ENCODE measurements at regions not wholly inside any gene's neighbourhood (a gene's known extent, or its start where the extent isn't known, plus 50 kb on each side); places are given as distances from the start of the nearest gene placed in this dataset.

DNA sequence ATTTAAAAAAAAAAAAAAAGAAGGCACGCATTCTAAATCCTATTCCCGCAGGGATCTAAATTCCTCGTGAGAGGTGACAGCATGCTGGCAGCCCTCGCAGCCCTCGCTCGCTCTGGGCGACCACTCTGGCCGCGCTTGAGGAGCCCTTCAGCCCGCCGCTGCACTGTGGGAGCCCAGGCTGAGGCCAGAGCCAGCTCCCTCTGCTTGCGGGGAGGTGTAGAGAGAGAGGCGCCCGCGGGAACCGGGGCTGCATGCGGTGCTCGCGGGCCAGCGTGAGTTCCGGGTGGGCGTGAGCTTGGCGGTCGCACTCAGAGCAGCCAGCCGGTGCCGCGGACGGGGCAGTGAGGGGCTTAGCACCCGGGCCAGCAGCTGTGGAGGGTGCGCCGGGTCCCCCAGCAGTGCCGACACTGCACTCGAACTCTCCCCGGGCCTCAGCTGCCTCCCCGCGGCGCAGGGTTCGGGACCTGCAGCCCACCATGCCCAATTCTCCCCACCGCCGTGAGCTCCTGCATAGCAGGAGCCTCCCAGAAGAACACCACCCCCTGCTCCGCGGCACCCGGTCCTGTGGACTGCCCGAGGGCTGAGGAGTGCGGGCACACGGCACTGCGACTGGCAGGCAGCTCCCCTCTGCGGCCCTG is 553.9 kb downstream of the LMO7 start:
- TF ChIP-seq, protein P1, sequence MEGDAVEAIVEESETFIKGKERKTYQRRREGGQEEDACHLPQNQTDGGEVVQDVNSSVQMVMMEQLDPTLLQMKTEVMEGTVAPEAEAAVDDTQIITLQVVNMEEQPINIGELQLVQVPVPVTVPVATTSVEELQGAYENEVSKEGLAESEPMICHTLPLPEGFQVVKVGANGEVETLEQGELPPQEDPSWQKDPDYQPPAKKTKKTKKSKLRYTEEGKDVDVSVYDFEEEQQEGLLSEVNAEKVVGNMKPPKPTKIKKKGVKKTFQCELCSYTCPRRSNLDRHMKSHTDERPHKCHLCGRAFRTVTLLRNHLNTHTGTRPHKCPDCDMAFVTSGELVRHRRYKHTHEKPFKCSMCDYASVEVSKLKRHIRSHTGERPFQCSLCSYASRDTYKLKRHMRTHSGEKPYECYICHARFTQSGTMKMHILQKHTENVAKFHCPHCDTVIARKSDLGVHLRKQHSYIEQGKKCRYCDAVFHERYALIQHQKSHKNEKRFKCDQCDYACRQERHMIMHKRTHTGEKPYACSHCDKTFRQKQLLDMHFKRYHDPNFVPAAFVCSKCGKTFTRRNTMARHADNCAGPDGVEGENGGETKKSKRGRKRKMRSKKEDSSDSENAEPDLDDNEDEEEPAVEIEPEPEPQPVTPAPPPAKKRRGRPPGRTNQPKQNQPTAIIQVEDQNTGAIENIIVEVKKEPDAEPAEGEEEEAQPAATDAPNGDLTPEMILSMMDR (IDR thresholded peaks at IDR 0.05; ENCODE audit: control insufficient read depth, insufficient read depth, low read depth, low read length, missing control alignments): no peak
- no peak for DNase-seq (ENCODE audit: low read depth)
- H3K4me3 ChIP-seq (ENCODE audit: control insufficient read depth, low read depth, low read length): no peak overlapping the region

DNA sequence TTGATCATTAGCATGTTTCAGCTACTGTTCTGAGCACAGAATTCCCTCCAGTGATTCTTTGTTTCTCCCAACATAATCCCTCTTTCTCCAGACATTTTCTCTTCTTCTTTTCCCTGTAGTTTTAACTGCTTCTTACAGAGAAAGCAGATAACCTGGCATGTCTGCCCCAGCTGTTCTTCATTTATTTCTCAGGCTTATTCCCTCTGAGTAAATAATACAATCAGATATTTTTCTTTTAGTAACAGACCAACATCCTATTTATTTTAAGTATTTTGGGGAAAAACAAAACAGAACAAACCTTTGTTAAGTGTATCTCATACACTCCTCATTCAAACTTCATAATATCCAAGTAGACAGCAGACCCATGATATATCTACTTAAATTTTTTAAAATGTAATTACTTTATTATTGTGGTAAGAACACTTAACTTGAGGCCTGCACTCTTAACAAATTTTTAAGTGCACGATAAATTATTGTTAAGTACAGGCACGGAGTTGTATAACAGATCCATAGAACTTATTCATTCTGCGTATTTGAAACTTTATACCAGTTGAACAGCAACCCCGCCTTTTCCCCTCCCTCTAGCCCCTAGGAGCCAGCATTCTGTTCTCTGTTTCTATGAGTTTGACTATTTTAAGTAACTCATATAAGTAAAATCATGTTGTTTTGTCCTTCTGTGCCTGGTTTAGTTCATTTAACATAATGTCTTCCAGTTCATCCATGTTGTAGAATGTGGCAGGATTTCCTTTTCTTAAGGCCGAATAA is 540.0 kb downstream of the LMO7 start:
- no peak for DNase-seq (ENCODE audit: low read depth)
- no peak overlapping the region for H3K4me3 ChIP-seq (ENCODE audit: control insufficient read depth, low read depth, low read length)
- TF ChIP-seq, protein P1 (IDR thresholded peaks at IDR 0.05; ENCODE audit: control insufficient read depth, insufficient read depth, low read depth, low read length, missing control alignments): no peak

DNA sequence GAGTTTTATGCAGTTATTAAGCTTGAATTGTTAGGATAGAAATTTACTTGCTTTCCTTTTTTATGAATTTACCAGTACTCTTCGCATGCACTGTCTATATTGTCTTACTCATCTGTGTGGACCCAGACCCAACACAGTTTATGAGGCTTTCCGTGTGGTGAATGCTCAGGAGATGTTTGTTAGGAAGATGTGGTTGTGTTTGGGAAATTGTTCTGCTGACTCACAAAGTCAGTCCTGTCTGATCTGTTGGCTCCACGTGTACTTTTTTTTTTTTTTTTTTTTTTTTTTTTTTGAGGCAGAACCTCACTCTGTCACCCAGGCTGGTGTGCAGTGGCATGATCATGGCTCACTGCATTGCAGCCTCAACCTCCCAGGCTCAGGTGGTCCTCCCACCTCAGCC is 532.5 kb downstream of the LMO7 start:
- no peak overlapping the region for H3K4me3 ChIP-seq (ENCODE audit: control insufficient read depth, low read depth, low read length)
- no peak for DNase-seq (ENCODE audit: low read depth)
- TF ChIP-seq, protein P1 (IDR thresholded peaks at IDR 0.05; ENCODE audit: control insufficient read depth, insufficient read depth, low read depth, low read length, missing control alignments): no peak

DNA sequence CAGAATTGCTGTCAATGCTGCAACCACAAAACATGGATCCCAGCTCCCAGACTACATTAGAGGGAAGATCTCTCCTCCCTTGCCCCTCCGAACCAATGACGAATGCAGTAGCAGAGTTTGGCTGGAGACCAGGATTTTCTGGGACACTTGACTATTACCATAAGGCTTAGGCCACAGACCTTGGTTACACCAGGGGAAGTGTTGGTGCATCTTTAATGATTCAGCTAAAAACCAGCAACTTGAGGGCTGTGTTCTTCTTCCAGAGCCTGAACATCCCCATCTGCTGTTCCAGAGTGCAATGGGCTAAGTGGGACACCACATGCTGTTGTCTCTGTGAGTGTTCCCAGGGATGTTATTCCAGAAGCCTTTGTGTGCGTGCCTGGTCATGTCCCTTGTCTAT is 528.2 kb downstream of the LMO7 start:
- no peak for DNase-seq (ENCODE audit: low read depth)
- TF ChIP-seq, protein P1 (IDR thresholded peaks at IDR 0.05; ENCODE audit: control insufficient read depth, insufficient read depth, low read depth, low read length, missing control alignments): no peak
- no peak overlapping the region for H3K4me3 ChIP-seq (ENCODE audit: control insufficient read depth, low read depth, low read length)

DNA sequence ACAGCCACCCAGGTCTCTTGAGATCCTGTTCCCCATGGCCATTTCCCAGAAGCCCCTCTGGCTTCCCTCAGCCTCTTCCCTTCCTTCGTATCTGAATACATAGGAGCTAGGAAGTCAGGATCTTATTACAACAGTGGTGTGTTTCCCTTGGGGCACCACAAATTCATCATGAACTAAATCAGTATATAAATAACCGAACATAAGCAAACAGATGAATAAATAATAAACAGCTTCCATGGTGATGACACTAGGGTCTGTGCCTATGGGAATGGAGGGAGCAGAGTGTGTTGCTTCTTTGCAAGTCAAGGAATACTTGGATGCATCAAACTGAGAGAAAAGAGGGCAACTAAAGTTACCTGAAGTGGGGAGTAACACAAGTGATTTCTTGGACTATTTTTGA is 527.6 kb downstream of the LMO7 start:
- TF ChIP-seq, protein P1 (IDR thresholded peaks at IDR 0.05; ENCODE audit: control insufficient read depth, insufficient read depth, low read depth, low read length, missing control alignments): no peak
- DNase-seq (ENCODE audit: low read depth): no peak
- H3K4me3 ChIP-seq (ENCODE audit: control insufficient read depth, low read depth, low read length): no peak overlapping the region

DNA sequence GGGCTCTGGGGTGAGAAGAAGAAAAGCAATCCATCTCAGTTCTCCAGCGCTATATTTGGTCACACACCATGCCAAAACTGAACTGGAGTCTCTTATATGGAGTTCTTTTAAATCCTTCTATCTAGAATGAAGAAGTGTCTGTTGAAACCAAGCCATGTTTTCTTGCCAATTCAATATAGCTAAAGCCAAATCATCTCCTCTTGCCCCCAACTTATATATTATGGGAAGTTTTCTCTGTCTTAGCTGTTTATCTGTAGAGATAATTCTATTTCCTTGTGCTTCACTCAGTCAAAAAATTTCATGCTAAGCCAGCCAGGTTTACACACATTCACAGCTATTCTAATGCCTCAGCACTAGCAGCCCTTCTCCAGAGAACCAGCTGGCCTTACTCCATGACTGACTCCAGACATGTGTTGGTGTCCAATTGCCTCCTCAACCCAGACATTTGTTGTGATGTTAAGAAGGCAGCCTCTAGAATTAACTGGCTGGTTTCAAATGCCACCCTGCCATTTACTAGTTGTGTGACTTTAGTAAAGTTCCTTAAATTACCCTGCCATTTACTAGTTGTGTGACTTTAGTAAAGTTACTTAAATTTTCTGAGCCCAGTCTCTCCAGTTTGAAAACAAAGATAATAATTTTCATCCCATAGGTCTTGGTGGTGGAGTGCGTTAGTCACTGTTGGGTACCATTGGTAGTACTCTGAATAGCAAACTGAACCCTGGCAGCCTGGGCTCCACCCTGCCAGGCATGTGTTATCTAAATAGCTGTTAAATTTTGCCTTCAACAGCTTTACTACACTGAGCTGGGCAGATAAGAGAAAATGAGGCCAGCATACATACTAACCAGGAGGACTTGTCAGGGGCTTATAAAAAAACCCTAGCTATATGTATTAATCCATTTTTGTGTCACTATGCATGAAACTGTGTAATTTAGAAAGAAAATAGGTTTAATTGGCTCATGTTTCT is 525.1 kb downstream of the LMO7 start:
- TF ChIP-seq, protein P1 (IDR thresholded peaks at IDR 0.05; ENCODE audit: control insufficient read depth, insufficient read depth, low read depth, low read length, missing control alignments): no peak
- no peak for DNase-seq (ENCODE audit: low read depth)
- no peak overlapping the region for H3K4me3 ChIP-seq (ENCODE audit: control insufficient read depth, low read depth, low read length)

Measured in AG09309 (cell line).